LHCN-M2 (cell line): ENCODE measurements at regions not wholly inside any gene's neighbourhood (a gene's known extent, or its start where the extent isn't known, plus 50 kb on each side); places are given as distances from the start of the nearest gene placed in this dataset.
A peak's percentile ranks its signal among the peaks of the same experiment; 100 is the strongest.
"Not testable (repeated sequence)": the region's sequence is repeated elsewhere in the genome, so short reads cannot be mapped to it uniquely, and the experiment has no call there.

Experiments used
- DNase-seq: peaks from one replicate; pipeline ENCODE4 v3.0.0-alpha.2; 2012; ENCODE audit warnings: low read depth

GRCh38 chrY:13627323-13627722 lies 76.4 kb upstream of the TMSB4Y start:
- not testable (repeated sequence) for DNase-seq

GRCh38 chrY:13615943-13616304 lies 87.8 kb upstream of the TMSB4Y start:
- no peak for DNase-seq

- no peak for DNase-seq
Measured at GRCh38 chrY:13615301-13615942, 88.3 kb upstream of the TMSB4Y start.

- DNase-seq = no peak
Measured at GRCh38 chrY:13612916-13613315, 90.8 kb upstream of the TMSB4Y start.

GRCh38 chrY:13611965-13612364 lies 91.7 kb upstream of the TMSB4Y start:
- DNase-seq = no peak

GRCh38 chrY:13592450-13592849 lies 111.2 kb upstream of the TMSB4Y start:
- DNase-seq = no peak

- DNase-seq = not testable (repeated sequence)
Measured at GRCh38 chrY:13570931-13571330, 91.1 kb upstream of the UTY start.

- DNase-seq = no peak
Measured at GRCh38 chrY:13567186-13567585, 87.4 kb upstream of the UTY start.

- DNase-seq = no peak
Measured at GRCh38 chrY:13554949-13555348, 75.1 kb upstream of the UTY start.

GRCh38 chrY:13552393-13553116 lies 72.7 kb upstream of the UTY start:
- DNase-seq = peak; percentile 7

GRCh38 chrY:13551246-13551645 lies 71.4 kb upstream of the UTY start:
- no peak for DNase-seq

- DNase-seq = no peak
Measured at GRCh38 chrY:13544491-13544890, 64.7 kb upstream of the UTY start.

GRCh38 chrY:13537919-13538318 lies 58.1 kb upstream of the UTY start:
- DNase-seq = no peak
